Endometrium (tissue), 2 donors: ENCODE measurements at regions not wholly inside any gene's neighbourhood (a gene's known extent, or its start where the extent isn't known, plus 50 kb on each side); places are given as distances from the start of the nearest gene placed in this dataset.
"Not testable (repeated sequence)": the region's sequence is repeated elsewhere in the genome, so short reads cannot be mapped to it uniquely, and the experiment has no call there.

Experiments
- FAIRE-seq: peaks from 2 replicates; lab custom pipeline; 2012; peaks lifted over from hg19 to GRCh38; lab: Jason Lieb, UNC
- donor health status: control.
- donor health status: control.

DNA sequence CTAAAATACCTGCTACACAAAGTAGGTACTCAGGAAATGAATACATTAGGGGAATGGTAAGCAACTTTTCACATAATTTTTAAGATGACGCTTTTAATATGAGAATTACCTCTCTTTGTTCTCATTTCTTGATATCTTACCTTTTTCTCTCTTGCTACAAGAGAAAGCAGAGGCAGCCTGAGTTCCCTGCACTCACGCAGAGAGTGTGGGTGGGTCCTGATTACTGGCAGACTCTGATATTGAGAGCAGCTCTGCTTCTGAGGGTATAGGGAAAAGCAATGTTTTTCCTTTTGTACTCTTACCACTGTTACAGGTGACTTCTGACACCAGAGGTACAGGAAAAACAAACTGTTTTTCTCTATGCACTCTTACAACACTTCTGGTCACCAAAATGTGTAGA lies 420.2 kb upstream of the TMTC1 start:
- FAIRE-seq: no peak

DNA sequence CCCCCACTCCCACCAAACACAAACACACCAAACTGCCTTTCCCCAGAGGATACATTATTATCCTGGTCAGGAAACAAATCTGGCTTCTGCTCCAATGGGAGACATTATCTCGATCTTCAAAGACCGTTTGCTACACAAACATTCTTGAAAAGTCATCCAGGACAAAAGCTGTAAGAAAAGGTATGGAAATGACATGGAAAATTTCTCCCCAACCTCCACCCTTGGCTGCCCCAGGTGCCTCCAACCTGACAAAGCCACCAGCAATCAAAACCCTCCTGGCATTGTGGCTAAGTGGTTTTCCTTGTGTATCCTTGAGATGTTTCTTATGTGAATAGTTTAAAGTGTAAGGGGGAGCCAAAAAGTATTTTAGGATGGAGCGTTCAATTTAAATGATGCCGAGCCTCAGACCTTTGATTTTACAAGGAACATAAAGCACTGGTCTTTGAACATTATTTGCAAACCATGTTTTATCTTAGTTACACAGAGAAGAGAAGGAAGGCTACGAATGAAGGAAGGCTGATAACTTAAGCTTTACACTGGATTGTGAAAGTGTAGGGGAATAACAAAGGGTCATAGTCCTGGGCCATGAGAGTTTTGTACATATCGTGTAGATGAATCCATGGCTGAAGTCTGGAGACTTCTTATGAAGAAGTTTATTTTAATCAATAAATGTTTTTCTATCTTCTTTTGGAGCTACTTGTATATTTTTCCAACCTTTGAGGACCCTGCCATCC lies 418.9 kb upstream of the TMTC1 start:
- FAIRE-seq: no peak

DNA sequence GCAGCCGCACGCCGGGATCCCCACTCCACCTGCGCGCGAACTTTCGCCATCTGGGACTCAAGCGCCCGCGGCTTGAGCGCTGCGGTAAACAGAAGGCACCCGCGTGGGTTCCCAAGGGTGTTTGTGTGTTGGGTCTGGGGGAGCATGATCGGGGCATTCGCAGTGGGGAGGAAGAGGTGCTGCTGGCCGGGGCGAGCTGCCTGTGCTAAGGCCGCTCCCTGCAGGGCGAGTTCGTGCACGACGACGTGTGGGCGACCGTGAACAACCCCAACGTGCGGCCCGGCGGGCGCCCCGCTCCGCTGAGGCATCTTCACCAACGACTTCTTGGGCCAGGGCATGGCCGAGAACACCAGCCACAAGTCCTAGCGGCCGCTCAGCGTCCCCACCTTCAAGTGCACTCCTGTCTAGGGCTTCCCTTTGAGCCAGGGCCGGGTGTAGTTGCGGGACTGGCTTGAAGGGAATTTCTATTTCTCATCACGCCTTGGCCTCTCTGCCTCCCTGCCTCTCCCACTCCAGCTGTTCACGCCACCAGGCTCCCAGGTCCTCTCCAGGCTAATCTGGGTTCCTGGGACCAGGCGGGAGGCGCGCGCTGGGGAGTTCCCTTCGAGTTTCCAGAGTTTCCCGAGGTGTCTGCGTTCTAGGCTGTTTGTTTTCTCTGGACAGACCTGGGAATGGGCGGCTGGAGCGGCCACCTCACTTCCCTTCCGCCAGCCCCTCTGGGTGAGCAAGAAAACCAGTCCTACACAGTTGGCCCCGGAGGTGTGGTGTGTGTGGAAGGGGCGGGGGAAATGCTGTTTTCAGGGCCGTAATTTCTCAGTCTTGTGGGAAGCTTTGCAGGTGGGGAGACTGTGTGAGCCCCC lies 417.8 kb upstream of the TMTC1 start:
- FAIRE-seq: no peak

DNA sequence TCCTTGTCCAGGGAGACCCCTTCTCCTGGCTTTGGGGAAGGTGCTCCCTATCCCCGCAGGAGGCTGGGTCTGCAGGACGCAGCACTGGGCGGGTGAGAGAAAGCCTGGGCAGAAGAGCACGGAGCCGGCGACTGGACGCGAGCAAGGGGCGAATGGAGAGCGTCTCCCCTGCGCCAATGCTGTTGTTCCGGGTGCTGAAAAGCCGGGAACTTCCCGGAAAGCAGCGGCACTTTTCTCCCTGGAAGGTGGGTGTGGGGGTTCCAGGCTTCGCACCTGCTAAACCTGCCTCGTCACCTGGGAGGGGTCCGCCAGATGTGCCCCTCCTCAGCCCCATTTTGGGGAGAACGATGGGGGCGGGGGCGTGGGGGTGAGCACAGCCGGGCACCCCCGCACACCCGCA lies 417.1 kb upstream of the TMTC1 start:
- FAIRE-seq: no peak

DNA sequence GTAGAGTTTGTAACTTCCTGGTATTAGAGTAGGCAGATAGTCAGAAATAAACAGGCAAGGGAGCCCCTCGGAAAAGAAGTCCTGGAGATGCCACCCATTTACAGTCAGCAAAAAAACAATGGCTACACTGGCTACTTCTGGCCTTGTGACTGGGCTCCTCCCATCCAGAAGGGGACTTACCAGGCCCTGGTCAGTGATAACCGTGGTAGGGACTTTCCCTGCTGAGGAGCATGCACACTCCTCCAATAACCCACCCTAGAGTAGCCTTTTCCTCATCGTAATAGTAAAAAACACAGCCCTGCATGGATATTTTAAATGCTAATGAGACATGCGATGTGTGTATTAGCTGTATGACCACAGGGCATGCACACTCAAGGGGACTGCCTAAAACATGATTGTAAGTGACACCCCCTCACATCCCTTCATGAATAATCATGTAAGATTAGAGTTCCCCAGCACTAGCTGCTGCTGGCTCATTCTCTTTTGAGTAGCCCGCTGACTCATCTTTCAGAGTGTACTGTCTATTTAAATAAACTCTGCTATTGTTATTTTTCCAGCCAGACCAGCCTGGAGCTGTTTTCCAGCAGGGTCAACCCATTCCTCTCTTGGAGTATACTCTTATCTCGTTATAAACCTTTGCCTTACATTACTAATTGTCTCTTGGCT lies 413.8 kb upstream of the TMTC1 start:
- no peak for FAIRE-seq

DNA sequence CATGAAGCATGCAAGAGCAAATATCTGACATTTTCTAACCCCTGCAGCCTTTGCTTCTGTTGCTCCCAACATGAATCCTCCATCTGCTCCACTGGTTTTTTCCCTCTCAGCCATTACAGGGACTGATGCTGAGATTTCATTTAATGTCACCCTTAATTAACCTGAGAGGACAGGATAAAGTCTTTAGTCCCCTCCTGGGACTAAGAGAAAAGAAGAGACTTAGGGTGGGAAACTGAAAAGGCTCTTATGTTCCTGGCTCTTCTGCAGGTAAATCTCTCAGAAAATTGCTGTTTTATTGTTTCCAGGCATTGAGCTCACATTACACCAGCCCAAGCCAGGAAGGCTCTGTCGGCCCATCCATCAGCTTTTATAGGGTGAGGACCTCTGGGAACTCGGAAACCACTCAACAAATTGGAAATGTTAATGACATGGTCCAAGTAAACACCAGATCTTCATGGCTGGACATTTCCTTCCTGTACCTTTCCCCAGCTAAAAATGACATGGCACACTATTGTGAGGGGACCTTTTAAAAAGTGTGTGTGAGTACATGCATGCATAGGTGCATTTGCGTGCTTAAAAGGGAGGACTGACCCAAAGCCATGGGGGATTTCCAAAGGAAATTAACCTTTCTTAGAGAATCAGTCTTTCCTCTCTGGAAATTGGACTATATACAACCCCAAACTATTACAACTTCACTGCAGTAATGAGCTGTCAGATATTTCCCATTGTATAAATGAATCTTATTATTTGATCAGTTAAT lies 408.1 kb upstream of the TMTC1 start:
- FAIRE-seq: no peak

DNA sequence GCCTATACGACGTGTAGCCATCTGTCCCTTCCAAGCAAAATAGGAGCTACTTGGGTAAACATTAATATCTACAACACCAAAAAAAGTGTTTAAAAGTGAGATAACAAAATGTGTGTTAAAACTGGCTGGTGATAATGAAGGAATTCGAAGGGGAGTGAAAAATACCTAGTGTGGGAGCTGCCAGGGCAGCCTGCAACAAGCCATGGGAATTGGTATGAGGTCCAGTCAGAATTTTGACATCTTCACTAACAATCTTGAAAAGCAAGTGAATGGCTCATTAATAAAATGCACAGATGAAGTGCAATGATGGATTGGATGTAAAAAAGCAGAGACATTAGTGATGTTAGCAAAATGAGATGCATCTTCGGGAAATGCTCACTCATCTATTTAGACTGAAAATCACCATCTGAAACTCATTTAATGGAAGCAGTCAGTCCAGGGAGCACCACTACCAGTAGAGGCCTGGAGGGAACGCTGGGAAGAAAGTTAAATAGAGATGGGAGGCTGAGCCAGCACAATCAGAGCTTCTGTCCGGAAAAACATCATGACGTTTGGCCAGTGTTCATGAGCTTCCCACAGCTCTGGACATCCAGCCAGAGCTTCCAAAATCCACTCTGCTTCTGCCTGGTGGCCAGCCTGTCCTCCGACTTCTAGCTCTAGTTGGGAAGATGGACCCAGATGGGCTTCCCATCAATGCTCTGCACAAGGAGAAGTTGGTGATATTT lies 405.0 kb upstream of the TMTC1 start:
- FAIRE-seq: no peak

DNA sequence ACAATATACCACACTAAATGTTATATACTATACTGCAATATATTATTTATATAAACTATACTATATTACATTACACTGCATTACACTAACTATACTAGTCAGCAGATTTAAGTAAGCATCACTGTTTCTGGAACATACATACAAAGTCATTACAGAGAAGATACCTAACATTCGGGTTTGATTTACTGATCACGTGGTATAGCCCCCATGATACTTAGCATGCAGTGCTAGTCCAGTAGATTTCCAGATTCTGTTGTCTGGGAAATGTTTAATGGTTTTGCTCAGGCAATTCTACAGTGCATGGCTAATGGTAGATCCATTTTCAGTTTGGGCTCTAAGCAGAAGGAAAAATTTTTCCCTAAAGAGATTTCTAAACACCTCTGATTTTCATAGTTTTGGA lies 403.7 kb upstream of the TMTC1 start:
- no peak for FAIRE-seq

DNA sequence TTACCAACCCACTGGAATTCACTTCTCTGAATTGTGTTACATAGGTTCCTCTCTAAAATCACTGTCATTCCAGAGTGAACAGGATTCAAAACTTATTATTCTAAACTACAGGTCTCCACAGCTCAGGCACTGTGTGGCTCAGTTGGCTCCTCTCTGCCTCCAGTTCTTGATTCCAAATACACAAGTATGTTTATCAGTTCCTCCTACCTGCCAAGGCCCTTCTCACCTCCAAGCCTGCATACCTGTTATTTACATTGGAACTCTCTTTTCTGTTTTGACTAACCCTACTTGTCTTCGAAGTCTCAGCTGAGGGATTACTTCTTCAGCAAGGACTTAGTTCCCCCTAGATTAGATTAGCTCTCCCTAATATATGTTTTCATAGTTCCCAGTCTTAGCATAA lies 397.6 kb upstream of the TMTC1 start:
- no peak for FAIRE-seq

DNA sequence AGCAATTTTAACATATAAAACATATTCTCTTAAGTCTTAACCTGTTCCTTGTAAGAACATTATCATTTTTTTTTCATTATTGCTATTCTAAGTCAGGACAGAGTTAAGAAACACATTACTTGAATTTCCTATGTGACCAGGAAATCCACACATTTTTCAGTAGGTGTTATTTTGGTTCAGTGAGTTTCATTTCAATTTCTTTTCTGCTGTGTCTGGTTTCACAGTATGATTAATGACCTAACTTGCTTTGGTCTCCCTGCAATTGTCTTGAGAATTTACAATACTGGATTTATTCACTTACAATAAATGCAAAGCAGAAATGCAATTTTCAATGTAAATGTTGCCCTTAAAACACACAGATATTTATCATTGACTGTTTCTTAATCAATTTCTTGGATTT lies 396.9 kb upstream of the TMTC1 start:
- FAIRE-seq: no peak

DNA sequence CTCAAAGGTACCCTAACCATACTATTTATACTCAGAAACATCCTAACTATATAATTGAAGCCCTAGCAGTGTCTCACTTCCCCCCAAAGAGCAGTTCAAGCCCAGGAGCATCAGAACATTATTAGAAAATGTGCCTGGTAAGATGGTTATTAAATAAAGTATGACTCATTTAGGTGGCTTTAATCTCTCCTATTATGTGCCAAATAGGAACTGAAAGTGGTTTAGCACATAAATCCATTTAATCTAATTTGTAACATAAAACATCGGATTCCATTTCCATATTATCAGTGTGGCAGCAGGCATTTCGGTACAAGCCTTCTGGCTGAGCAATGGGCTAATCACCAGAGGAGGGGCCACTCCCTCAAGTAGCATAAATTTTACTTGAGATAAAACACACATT lies 395.2 kb upstream of the TMTC1 start:
- FAIRE-seq: no peak

DNA sequence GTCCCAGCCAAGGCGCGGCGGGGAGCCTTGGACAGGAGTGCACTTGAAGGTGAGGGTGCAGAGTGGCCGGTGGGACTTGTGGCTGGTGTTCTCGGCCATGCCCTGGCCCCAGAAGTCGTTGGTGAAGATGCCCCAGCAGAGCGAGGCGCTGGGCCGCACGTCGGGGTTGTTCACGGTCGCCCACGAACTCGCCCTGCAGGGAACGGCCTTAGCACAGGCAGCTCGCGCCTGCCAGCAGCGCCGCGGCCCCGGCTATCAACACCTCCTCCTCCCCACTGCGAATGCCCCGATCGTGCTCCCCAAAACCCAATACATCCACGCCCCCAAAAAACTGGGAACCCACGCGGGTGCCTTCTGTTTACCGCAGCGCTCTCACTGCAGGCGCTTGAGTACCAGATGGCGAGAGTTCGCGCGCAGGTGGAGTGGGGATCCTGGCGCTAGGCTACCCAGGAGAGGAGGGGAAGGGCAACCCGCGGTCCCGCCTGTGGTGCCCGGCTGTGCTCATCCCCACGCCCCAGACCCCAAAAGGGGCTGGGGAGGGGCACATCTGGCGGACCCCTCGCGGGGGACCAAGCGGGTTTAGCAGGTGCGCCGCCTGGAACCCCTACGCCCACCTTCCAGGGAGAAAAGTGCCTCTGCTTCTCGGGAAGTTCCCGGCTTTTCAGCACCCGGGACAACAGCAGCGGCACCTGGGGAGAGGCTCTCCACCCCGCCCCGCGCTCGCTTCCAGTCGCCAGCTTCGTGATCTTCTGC lies 386.3 kb upstream of the TMTC1 start:
- no peak for FAIRE-seq

DNA sequence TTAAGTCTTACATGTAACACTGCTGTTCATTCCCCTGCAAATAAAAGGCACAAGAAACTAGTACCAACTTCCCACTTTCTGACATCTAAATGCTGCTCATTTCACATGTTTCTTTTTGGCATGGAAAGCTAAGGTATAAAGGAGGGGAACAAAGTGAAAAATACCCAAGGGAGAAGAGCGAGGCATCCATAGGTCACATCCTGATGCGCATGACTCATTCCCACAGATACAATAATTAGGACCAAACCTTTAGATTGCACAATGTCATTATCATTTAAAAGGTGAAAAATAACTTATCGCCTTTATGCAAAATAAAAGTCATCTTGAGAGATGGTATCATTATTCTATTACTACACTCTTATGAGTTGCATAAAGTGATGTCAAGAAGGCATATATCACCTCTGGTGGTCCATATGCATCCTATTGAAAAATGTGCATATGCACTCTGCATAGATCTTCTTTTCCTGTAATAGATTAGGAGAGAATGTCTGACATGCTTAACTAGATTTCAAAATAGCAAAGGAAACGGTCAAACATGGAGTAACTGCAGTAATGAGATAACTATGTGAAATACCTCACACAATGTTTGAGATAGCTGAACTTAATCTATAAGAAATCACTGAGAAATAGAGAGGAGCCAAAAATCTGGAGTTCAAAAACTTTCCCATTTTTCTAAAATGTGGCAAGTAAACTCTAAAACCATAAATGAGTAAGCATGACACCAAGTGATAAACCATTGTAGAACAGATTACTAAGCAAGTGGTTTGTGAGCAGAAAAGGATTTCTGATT lies 382.5 kb upstream of the TMTC1 start:
- FAIRE-seq: no peak

DNA sequence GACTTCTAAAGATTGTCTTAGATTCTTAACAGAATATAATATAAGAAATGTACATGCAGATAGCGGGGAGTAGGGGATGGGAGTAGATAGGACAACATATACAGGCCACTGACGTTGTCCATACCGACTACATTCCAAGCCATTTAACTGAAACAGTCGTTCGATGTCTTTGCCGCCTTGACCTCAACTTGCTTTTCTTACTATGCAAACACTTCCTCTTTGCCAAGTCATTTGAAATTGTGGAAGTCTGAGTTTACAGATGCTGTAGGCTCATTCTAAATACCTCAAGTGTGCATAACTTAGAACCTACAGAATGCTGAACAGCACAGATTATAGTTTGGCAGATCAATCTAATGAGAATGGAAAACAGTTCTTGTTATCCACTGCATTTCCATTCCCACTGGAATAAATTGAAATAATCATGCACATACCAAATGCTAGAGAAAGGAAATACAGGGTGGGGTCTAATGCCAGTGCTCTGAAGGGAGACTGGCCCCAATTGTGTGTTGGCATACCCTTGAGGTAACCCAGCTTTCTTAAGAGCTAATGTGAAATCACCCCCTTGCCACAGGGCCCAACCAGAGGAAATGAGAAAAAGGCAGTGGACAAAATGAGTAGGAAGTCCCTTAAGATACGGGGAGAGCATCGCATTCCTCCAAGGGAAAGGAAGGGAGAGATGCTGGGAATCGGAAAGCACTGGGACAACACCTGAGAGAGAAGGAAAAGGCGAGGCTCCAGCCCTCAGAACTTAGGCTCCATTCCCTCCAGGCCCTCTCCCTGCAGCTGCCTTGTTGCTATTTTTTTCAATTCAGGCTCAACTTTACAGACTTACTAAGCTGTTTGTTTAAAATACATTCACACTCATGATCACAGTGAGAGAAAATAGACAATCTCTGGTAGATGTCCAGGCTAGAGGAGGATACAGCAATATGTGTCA lies 380.9 kb upstream of the TMTC1 start:
- FAIRE-seq: no peak

DNA sequence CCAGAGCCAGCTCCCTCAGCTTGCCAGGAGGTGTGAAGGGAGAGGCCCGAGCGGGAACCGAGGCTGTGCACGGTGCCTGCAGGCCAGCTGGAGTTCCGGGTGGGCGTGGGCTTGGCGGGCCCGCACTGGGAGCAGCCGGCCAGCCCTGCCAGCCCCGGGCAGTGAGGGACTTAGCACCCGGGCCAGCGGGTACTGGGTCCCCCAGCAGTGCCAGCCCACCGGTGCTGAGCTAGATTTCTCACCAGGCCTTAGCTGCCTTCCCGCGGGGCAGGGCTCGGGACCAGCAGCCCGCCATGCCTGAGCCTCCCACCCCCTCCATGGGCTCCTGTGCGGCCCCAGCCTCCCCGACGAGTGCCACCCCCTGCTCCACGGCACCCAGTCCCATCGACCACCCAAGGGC lies 373.1 kb upstream of the TMTC1 start:
- FAIRE-seq: not testable (repeated sequence)

DNA sequence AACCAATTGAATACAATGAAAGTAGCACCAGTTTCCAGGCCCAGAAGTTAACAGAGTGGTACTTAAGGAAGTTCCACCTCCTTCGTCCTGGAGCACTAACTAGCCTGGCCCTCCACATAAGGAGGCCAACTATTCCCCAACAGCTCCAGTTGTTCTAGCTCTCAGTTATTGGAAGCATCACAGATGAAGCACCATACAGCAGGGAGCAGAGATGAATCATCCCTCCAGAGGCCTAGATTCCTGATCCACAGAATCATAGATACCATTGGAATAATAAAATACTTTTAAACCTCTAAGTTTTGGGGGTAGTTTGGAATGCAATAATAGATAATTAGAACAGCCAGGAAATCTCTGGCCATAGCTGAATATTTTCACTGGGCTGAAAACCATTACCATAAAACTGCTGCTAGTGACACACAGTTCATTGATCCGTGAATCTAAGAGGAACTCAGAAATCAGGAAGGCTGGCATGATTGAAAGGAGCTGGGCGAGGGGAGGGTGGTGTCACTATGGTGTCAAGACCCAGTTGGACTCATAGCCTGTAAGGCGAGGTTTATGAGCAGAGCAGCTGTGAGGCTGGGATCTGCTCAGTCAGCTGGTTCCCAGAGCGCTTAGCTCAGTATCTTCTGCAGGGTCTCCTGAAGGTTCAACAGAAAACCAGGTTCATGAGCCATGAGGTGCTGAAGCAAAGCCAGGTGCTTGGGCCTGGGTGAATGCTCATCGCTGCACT lies 371.4 kb upstream of the TMTC1 start:
- no peak for FAIRE-seq

DNA sequence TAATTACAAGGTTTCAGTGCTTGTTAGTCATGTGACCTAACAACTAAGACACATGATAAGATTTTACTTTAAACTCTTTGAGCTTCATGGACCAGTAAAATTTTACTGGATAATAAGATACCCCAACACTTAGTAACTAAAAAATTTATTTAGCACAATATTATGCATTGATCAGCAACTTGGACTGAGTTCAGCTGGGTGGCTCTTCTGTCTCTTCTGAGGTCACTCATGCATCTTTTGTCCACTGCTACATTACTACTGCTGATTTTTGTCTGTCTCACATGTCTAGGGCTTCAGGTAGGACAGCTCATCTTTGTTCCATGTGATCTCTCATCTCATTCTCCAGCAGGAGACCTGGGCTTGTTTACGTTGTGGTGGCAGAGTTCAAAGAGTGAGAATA lies 370.2 kb upstream of the TMTC1 start:
- no peak for FAIRE-seq

DNA sequence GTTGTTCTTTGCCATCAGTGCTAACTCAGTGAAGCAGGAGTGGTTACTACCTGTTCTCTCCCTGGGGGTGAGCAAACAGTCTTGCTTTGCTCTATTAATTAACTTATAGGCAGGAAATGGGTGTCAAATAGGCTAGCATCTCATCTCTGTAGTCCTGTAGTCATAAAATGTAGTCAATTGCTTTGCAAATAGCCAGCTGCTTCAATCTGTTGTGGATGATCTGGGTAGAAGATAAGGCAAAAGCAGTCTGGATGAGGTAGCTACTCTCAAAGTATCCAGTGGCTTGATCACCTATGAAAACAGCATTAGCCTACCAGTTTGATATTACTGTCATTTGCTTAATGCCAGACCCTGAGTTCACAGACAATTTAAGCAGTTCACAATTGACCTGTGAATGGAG lies 369.0 kb upstream of the TMTC1 start:
- no peak for FAIRE-seq
